ENCODE measurements at regions not wholly inside any gene's neighbourhood (a gene's known extent, or its start where the extent isn't known, plus 50 kb on each side); places are given as distances from the start of the nearest gene placed in this dataset.
A peak's percentile ranks its signal among the peaks of the same experiment; 100 is the strongest.

GRCh38 chr2:16777123-16777870, 111.7 kb upstream of the CYRIA start:
- ChIA-PET POLR2A (ENCODE audit: low non-redundant PET) (no interaction called here), CTCF (no interaction called here)

GRCh38 chr2:16775899-16776231, 110.2 kb upstream of the CYRIA start:
- ChIA-PET POLR2A (ENCODE audit: low non-redundant PET) (no interaction called here), CTCF (interaction anchor here (0.7 kb wide), 1 partner anchor 523 kb away, joined by 3 read pairs; no protein-coding TSS in a partner anchor)
- no peak for DNase-seq (ENCODE audit: low spot score)
- TF ChIP-seq, protein P1, sequence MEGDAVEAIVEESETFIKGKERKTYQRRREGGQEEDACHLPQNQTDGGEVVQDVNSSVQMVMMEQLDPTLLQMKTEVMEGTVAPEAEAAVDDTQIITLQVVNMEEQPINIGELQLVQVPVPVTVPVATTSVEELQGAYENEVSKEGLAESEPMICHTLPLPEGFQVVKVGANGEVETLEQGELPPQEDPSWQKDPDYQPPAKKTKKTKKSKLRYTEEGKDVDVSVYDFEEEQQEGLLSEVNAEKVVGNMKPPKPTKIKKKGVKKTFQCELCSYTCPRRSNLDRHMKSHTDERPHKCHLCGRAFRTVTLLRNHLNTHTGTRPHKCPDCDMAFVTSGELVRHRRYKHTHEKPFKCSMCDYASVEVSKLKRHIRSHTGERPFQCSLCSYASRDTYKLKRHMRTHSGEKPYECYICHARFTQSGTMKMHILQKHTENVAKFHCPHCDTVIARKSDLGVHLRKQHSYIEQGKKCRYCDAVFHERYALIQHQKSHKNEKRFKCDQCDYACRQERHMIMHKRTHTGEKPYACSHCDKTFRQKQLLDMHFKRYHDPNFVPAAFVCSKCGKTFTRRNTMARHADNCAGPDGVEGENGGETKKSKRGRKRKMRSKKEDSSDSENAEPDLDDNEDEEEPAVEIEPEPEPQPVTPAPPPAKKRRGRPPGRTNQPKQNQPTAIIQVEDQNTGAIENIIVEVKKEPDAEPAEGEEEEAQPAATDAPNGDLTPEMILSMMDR (conservative IDR thresholded peaks at IDR 0.05; ENCODE audit: low read depth), result no peak
- H3K27ac ChIP-seq, result no peak overlapping the region

More at GRCh38 chr2:16777123-16777870, 111.7 kb upstream of the CYRIA start:
- H3K27ac ChIP-seq, result no peak overlapping the region
- no peak for DNase-seq (ENCODE audit: low spot score)
- TF ChIP-seq, protein P1 (conservative IDR thresholded peaks at IDR 0.05; ENCODE audit: low read depth), result no peak

- ChIA-PET CTCF (no interaction called here), POLR2A (ENCODE audit: low non-redundant PET) (no interaction called here)
- DNase-seq (ENCODE audit: low spot score), result peak; percentile 26
- TF ChIP-seq, protein P1 (conservative IDR thresholded peaks at IDR 0.05; ENCODE audit: low read depth), result no peak
- no peak overlapping the region for H3K27ac ChIP-seq
Measured at GRCh38 chr2:16774980-16775898, 109.6 kb upstream of the CYRIA start.

DNA sequence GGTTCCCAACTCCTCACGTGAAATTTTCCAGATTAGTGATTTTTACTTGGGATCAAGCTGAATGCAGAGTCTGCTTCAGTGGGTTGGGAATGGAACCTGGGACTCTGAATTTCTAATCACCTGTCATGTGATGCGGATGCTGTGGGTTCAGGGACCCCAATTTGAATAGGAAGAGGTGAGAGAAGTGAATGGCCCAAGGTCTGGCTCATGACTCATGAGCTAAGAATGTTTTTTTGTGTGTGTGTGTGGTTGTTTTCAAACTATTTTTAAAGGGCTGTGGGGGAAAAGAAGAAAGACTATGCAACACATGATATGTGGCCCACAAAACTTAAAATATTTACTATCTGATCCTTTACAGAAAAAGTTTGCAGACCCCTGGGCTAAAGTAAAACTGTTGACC, 108.5 kb upstream of the CYRIA start:
- POLR2A ChIA-PET (ENCODE audit: low non-redundant PET), result no interaction called here
- TF ChIP-seq, protein P1 (conservative IDR thresholded peaks at IDR 0.05; ENCODE audit: low read depth), result no peak
- CTCF ChIA-PET, result interaction anchor here (0.8 to 1.0 kb wide), 2 partner anchors 13 to 124 kb away, joined by 3 read pairs; no protein-coding TSS in a partner anchor
- H3K27ac ChIP-seq, result no peak overlapping the region
- no peak for DNase-seq (ENCODE audit: low spot score)

- TF ChIP-seq, protein P1 (conservative IDR thresholded peaks at IDR 0.05; ENCODE audit: low read depth), result peak; percentile 52
- no peak overlapping the region for H3K27ac ChIP-seq
- DNase-seq (ENCODE audit: low spot score), result peak; percentile 62
- ChIA-PET CTCF (interaction anchor here (0.5 to 1.5 kb wide), 19 partner anchors 12 to 1539 kb away, joined by 3 to 8 read pairs (median 4); no protein-coding TSS in a partner anchor), POLR2A (ENCODE audit: low non-redundant PET) (no interaction called here)
Measured at GRCh38 chr2:16773080-16773713, 107.6 kb upstream of the CYRIA start.
